Keratinocyte (primary cell): ENCODE measurements at regions not wholly inside any gene's neighbourhood (a gene's known extent, or its start where the extent isn't known, plus 50 kb on each side); places are given as distances from the start of the nearest gene placed in this dataset.

Experiments
- DNase-seq: peaks from one replicate; pipeline ENCODE4 v3.0.0-alpha.2; 2011; ENCODE audit warnings: low read depth, missing footprints, low spot score
- FAIRE-seq: peaks from 2 replicates; lab custom pipeline; 2011; peaks lifted over from hg19 to GRCh38; lab: Jason Lieb, UNC
- H2AFZ ChIP-seq: 2 replicates; pipeline ENCODE4 v1.6.0; 2012; ENCODE audit warnings: low read length, control low read depth, inconsistent platforms; ENCODE audit not compliant: control insufficient read depth
- H3K27ac ChIP-seq: 2 replicates; pipeline ENCODE4 v1.5.1; 2011; ENCODE audit warnings: low read length; ENCODE audit not compliant: control insufficient read depth, insufficient read depth
- H3K27me3 ChIP-seq: 3 replicates; pipeline ENCODE4 v1.6.0; 2011; ENCODE audit warnings: low read length; ENCODE audit not compliant: control insufficient read depth, insufficient read depth; ENCODE audit errors: extremely low read depth
- H3K36me3 ChIP-seq, 2 experiments: 2 replicates in 1 of 2; 3 replicates in 1 of 2; pipeline ENCODE4 v1.5.1; 2011; ENCODE audit warnings: low read length in 2 of 2, mild to moderate bottlenecking in 1 of 2; ENCODE audit not compliant: control insufficient read depth in 2 of 2, insufficient read depth in 2 of 2; ENCODE audit errors: extremely low read depth in 1 of 2
- H3K4me1 ChIP-seq: 3 replicates; pipeline ENCODE4 v1.5.1; 2011; ENCODE audit warnings: low read length; ENCODE audit not compliant: control insufficient read depth, insufficient read depth; ENCODE audit errors: extremely low read depth
- H3K4me2 ChIP-seq: 3 replicates; pipeline ENCODE4 v1.6.0; 2011; ENCODE audit warnings: low read depth, low read length; ENCODE audit not compliant: control insufficient read depth, insufficient read depth; ENCODE audit errors: extremely low read depth
- H3K4me3 ChIP-seq, 3 experiments: fragments of 200-600 bp in 1 of 3; sonication (generic) in 1 of 3; 2 replicates in 2 of 3; 3 replicates in 1 of 3; pipeline ENCODE4 v1.5.1; 2011 to 2016; ENCODE audit warnings: low read length in 3 of 3, mild to moderate bottlenecking in 3 of 3, control low read depth in 2 of 3, inconsistent platforms in 1 of 3, low read depth in 1 of 3, mixed read lengths in 1 of 3, mixed run types in 1 of 3, moderate library complexity in 1 of 3; ENCODE audit not compliant: control insufficient read depth in 2 of 3, insufficient read depth in 2 of 3; ENCODE audit errors: extremely low read depth in 1 of 3
- H3K79me2 ChIP-seq: 2 replicates; pipeline ENCODE4 v1.6.0; 2012; ENCODE audit warnings: low read length; ENCODE audit not compliant: control insufficient read depth, insufficient read depth
- H3K9ac ChIP-seq: 3 replicates; pipeline ENCODE4 v1.6.0; 2011; ENCODE audit warnings: low read length; ENCODE audit not compliant: control insufficient read depth, insufficient read depth; ENCODE audit errors: extremely low read depth
- H3K9me1 ChIP-seq: 3 replicates; pipeline ENCODE4 v1.6.0; 2011; ENCODE audit warnings: low read length; ENCODE audit not compliant: control insufficient read depth, insufficient read depth; ENCODE audit errors: extremely low read depth
- H3K9me3 ChIP-seq: 2 replicates; pipeline ENCODE4 v1.5.1; 2012; ENCODE audit warnings: low read depth, low read length; ENCODE audit not compliant: control insufficient read depth
- H4K20me1 ChIP-seq: 3 replicates; pipeline ENCODE4 v1.6.0; 2011; ENCODE audit warnings: low read length; ENCODE audit not compliant: control insufficient read depth, insufficient read depth; ENCODE audit errors: extremely low read depth
- CTCF ChIP-seq, 3 experiments: IDR thresholded peaks in 1 of 3; conservative IDR thresholded peaks in 1 of 3; optimal IDR thresholded peaks in 1 of 3; 2 replicates in 2 of 3; 3 replicates in 1 of 3; pipeline versions ENCODE3 to v1.5.1; 2011; ENCODE audit warnings: low read length in 3 of 3, mild to moderate bottlenecking in 3 of 3, moderate library complexity in 2 of 3, control low read depth in 1 of 3, inconsistent platforms in 1 of 3; ENCODE audit not compliant: insufficient read depth in 2 of 3; ENCODE audit errors: extremely low read depth in 1 of 3
- EZH2 ChIP-seq: IDR thresholded peaks from one replicate; pipeline ENCODE4 v1.6.1; 2012; ENCODE audit warnings: inconsistent platforms, mild to moderate bottlenecking, low read length, moderate library complexity
- dilution Hi-C: fragments of 300-500 bp; cut with MboI; formaldehyde crosslinking; loops from one replicate; pipeline ENCODE4 v1.7.0; 2020; ENCODE audit warnings: low sequenced_read_pairs; ENCODE audit not compliant: extremely low pct_ligation_motif_present

DNA sequence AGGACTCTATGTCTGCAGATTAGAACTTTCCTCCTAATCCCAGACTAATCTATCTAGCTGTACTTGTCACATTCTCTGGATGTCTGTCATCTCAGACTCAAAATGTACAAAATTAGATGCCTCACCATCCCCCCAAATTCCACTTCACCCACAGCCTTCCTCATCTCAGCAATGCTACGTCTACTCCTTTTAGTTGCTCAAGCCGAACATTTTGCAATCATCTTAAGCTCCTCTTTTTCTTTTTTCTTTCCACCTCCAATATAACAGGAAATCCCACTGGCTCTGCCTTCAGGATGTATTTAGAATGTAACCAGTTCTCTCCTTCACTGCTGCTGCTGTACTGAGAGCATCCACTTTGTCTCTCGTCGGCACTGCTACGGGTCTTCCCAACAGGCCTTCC is 1091.8 kb downstream of the TBC1D22A start:
- FAIRE-seq, result no peak

GRCh38 chr22:47853750-47854149 is 1091.3 kb downstream of the TBC1D22A start:
- Histone ChIP-seq H3K4me3 (no peak overlapping the region), H3K4me2 (no peak overlapping the region), H3K9me3 (peaks cover 4% of the 10 kb centered on the region), H3K9ac (no peak overlapping the region), H3K27ac (no peak overlapping the region), H3K36me3 (peaks cover 0 to 2% of the 10 kb centered on the region in 2 experiments), H3K9me1 (no peaks in the 10 kb centered on the region), H3K27me3 (no peaks in the 10 kb centered on the region), H3K79me2 (no peaks in the 10 kb centered on the region), H2AFZ (no peak overlapping the region), H3K4me1 (no peaks in the 10 kb centered on the region), H4K20me1 (no peaks in the 10 kb centered on the region)
- FAIRE-seq, result no peak
- dilution Hi-C loops, result no loop called here
- DNase-seq, result no peak
- TF ChIP-seq EZH2 (no peak), CTCF (optimal IDR thresholded peaks at IDR 0.05 in 1 of 3, IDR thresholded peaks at IDR 0.05 in 1 of 3, conservative IDR thresholded peaks at IDR 0.05 in 1 of 3; ENCODE audit: extremely low read depth in 1 of 3, insufficient read depth in 2 of 3, low read length in 3 of 3) (no peak)

More for the DNA sequence above, 1091.8 kb downstream of the TBC1D22A start:
- Histone ChIP-seq H3K27me3 (no peaks in the 10 kb centered on the region), H3K4me2 (no peak overlapping the region), H4K20me1 (no peaks in the 10 kb centered on the region), H3K36me3 (peaks cover 0 to 2% of the 10 kb centered on the region in 2 experiments), H3K27ac (no peak overlapping the region), H3K9me1 (no peaks in the 10 kb centered on the region), H3K4me1 (no peaks in the 10 kb centered on the region), H3K9me3 (peaks cover 5% of the 10 kb centered on the region), H3K79me2 (no peaks in the 10 kb centered on the region), H2AFZ (no peak overlapping the region), H3K4me3 (no peak overlapping the region), H3K9ac (no peak overlapping the region)
- dilution Hi-C loops, result no loop called here
- no peak for DNase-seq
- TF ChIP-seq CTCF (optimal IDR thresholded peaks at IDR 0.05 in 1 of 3, IDR thresholded peaks at IDR 0.05 in 1 of 3, conservative IDR thresholded peaks at IDR 0.05 in 1 of 3; ENCODE audit: extremely low read depth in 1 of 3, insufficient read depth in 2 of 3, low read length in 3 of 3) (no peak), EZH2 (no peak)
